Activated CD8-positive, alpha-beta T cell treated with anti-CD3 and anti-CD28 coated beads for 36 hours (primary cell): ENCODE measurements at regions not wholly inside any gene's neighbourhood (a gene's known extent, or its start where the extent isn't known, plus 50 kb on each side); places are given as distances from the start of the nearest gene placed in this dataset.

Source experiments
- ATAC-seq: fragments of 200-7000 bp; cut with Tn5 transposase; one replicate; pipeline ENCODE4 v1.10.0; 2021; ENCODE audit warnings: mild to moderate bottlenecking, moderate library complexity
- CTCF ChIA-PET: fragments of 350-600 bp; sonication (Branson Sonifier 250); formaldehyde crosslinking; loops from one replicate; lab custom pipeline; 2021; ENCODE audit warnings: antibody characterized with exemption; lab: Charles Lee
- POLR2A ChIA-PET: fragments of 350-600 bp; sonication (Branson Sonifier 250); formaldehyde crosslinking; loops from one replicate; lab custom pipeline; 2021; ENCODE audit warnings: antibody characterized with exemption; lab: Charles Lee
- DNase-seq: peaks from one replicate; pipeline ENCODE4 v3.0.0-alpha.2; 2020
- H3K27ac Mint-ChIP-seq: one replicate; pipeline ENCODE4 v1.8.0; 2021; ENCODE audit warnings: mild to moderate bottlenecking, mixed read lengths
- H3K27me3 Mint-ChIP-seq: one replicate; pipeline ENCODE4 v1.8.0; 2021; ENCODE audit warnings: mixed read lengths
- H3K36me3 Mint-ChIP-seq: one replicate; pipeline ENCODE4 v1.8.0; 2021; ENCODE audit warnings: low read depth, mixed read lengths
- H3K4me1 Mint-ChIP-seq: one replicate; pipeline ENCODE4 v1.8.0; 2021; ENCODE audit warnings: low read depth, mixed read lengths
- H3K4me3 Mint-ChIP-seq: one replicate; pipeline ENCODE4 v1.8.0; 2021; ENCODE audit warnings: mild to moderate bottlenecking, moderate library complexity, mixed read lengths
- H3K9me3 Mint-ChIP-seq: one replicate; pipeline ENCODE4 v1.8.0; 2021; ENCODE audit warnings: mixed read lengths
- intact Hi-C: fragments of 100-400 bp; cut with micrococcal nuclease; formaldehyde crosslinking; loops from one replicate; pipeline ENCODE4 v1.10.0; 2022
- TF ChIP-seq, protein P1 (sequence below): fragments of 200-600 bp; IDR thresholded peaks from one replicate; pipeline ENCODE4 v1.8.0; 2022; ENCODE audit warnings: antibody characterized with exemption, mild to moderate bottlenecking

DNA sequence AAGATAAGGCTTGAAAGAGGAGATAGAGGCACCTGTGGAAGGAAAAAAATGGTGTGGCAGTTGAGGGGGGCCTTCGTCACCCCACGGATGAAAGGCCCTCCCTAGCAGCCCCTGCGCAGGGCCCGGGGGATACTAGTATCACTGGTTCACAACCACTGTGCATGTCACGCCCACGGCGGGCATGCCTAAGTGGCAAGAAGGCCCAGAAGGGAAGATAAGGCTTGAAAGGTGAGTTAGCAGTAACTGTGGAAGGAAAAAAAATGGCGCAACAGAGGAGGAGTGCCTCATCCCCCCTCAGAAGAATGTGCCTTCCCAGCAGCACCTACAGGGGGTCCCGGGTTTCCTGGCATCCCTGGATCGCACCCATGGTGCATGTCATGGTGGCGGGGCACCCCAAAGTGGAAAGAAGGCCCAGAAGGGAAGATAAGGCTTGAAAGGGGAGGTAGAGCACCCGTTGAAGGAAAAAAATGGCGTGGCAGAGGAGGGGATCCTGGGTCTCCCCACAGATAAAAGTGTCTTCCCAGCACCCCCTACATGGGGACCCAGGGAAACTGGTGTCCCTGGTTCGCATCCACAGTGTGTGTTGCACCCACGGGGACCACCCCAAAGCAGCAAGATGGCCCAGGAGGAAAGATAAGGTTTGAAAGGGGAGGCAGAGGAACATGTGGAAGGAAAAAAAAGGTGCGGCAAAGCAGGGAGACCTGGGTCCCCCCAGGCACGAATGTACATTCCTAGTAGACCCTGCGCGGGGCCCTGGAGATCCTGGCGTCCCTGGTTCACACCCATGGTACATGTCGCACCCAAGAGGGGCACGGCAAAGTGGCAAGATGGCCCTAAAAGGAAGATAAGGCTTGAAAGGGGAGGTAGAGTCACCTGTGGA is 279.2 kb downstream of the ALG10 start:
- CTCF ChIA-PET = no interaction called here
- TF ChIP-seq, protein P1, sequence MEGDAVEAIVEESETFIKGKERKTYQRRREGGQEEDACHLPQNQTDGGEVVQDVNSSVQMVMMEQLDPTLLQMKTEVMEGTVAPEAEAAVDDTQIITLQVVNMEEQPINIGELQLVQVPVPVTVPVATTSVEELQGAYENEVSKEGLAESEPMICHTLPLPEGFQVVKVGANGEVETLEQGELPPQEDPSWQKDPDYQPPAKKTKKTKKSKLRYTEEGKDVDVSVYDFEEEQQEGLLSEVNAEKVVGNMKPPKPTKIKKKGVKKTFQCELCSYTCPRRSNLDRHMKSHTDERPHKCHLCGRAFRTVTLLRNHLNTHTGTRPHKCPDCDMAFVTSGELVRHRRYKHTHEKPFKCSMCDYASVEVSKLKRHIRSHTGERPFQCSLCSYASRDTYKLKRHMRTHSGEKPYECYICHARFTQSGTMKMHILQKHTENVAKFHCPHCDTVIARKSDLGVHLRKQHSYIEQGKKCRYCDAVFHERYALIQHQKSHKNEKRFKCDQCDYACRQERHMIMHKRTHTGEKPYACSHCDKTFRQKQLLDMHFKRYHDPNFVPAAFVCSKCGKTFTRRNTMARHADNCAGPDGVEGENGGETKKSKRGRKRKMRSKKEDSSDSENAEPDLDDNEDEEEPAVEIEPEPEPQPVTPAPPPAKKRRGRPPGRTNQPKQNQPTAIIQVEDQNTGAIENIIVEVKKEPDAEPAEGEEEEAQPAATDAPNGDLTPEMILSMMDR = no peak
- Mint-ChIP-seq H3K27ac (no peak overlapping the region), H3K27me3 (no peaks in the 10 kb centered on the region), H3K4me1 (no peaks in the 10 kb centered on the region), H3K9me3 (peaks cover 65% of the 10 kb centered on the region), H3K36me3 (no peaks in the 10 kb centered on the region), H3K4me3 (no peak overlapping the region)
- intact Hi-C loops = no loop called here
- ATAC-seq (no peak), DNase-seq (no peak)
- POLR2A ChIA-PET = no interaction called here

DNA sequence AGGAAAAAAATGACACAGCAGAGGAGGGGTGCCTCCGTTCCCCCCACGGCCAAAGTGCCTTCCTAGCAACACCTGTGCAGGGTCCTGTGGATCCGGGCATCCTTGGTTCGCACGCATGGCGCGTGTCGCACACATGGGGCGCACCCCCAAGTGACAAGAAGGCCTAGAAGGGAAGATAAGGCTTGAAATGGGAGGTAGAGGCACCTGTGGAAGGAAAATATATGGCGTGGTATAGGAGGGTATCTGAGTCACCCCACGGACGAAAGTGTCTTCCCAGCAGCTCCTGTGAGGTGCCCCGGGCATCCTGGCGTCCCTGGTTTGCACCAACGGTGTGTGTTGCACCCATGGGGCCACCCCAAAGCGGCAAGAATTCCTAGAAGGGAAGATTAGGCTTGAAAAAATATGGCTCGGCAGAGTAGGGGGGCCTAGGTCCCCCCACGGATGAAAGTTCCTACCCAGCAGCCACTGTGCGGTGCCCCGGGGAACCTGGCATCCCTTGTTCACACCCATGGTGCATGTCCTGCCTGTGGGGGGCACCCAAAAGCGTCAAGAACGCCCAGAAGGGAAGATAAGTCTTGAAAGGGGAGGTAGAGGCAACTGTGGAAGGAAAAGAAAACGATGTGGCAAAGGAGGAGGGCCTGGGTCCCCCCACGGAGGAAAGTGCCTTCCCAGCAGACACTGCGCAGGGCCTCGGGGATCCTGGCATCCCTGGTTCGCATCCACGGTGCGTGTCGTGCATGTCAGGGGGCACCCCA is 280.0 kb downstream of the ALG10 start:
- intact Hi-C loops = no loop called here
- ATAC-seq = no peak
- H3K9me3 Mint-ChIP-seq = peaks cover 72% of the 10 kb centered on the region

DNA sequence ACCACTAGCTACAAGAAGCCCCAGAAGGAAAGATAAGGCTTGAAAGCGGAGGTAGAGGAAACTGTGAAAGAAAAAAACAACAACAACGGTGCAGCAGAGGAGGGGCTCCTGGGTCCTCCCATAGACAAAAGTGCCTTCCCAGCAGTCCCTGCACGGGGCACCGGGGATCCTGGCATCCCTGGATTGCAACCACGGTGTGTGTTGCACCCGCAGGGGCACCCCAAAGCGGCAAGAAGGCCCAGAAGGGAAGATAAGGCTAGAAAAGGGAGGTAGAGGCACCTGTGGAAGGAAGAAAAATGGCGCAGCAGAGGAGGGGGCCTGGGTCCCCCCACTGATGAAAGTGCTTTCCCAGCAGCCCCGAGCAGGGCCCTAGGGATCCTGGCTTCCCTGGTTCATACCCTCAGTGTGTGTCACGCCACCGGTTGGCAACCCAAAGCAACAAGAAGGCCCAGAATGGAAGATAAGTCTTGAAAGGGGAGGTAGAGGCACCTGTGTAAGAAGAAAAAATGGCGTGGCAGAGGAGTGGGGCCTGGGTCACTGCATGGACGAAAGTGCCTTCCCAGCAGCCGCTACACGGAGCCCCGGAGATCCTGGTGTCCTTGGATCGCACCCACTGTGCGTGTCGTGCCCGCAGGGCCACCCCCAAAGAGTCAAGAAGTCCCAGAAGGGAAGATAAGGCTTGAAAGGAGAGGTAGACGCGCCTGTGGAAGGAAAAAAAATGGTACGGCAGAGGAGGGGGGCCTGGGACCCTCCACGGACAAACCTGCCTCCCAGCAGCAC is 281.0 kb downstream of the ALG10 start:
- intact Hi-C loops = no loop called here
- H3K9me3 Mint-ChIP-seq = peaks cover 75% of the 10 kb centered on the region
- H3K4me3 Mint-ChIP-seq = no peak overlapping the region
- H3K36me3 Mint-ChIP-seq = no peaks in the 10 kb centered on the region
- TF ChIP-seq, protein P1 = no peak
- ATAC-seq (no peak), DNase-seq (no peak)
- no peaks in the 10 kb centered on the region for H3K27me3 Mint-ChIP-seq
- no peaks in the 10 kb centered on the region for H3K4me1 Mint-ChIP-seq
- POLR2A ChIA-PET = no interaction called here
- CTCF ChIA-PET = no interaction called here
- H3K27ac Mint-ChIP-seq = no peak overlapping the region

More for the DNA sequence above, 280.0 kb downstream of the ALG10 start:
- H3K27ac Mint-ChIP-seq = no peak overlapping the region
- TF ChIP-seq, protein P1 = no peak
- no peaks in the 10 kb centered on the region for H3K27me3 Mint-ChIP-seq
- no peaks in the 10 kb centered on the region for H3K36me3 Mint-ChIP-seq
- no peak overlapping the region for H3K4me3 Mint-ChIP-seq
- POLR2A ChIA-PET = no interaction called here
- DNase-seq = no peak
- no peaks in the 10 kb centered on the region for H3K4me1 Mint-ChIP-seq
- CTCF ChIA-PET = no interaction called here

DNA sequence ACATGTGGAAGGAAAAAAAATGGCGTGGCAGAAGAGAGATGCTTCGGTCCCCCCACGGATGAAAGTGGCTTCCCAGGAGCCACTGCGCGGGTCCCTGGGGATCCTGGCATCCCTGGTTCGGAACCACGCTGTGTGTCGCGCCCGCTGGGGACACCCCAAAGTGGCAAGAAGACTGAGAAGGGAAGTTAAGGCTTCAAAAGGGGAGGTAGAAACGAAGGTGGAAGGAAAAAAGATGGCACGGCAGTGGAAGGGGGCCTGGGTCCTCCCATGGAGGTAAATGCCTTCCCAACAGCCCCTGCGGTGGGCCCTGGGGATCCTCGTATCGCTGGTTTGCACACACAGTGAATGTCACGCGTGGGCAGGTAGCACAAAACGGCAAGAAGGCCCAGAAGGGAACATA is 281.7 kb downstream of the ALG10 start:
- CTCF ChIA-PET = no interaction called here
- TF ChIP-seq, protein P1 = no peak
- intact Hi-C loops = no loop called here
- ATAC-seq (no peak), DNase-seq (no peak)
- H3K27me3 Mint-ChIP-seq = no peaks in the 10 kb centered on the region
- POLR2A ChIA-PET = no interaction called here
- no peak overlapping the region for H3K4me3 Mint-ChIP-seq
- H3K9me3 Mint-ChIP-seq = peaks cover 76% of the 10 kb centered on the region
- no peaks in the 10 kb centered on the region for H3K4me1 Mint-ChIP-seq
- no peaks in the 10 kb centered on the region for H3K36me3 Mint-ChIP-seq
- H3K27ac Mint-ChIP-seq = no peak overlapping the region
